HuH-7.5 (cell line): ENCODE measurements at regions not wholly inside any gene's neighbourhood (a gene's known extent, or its start where the extent isn't known, plus 50 kb on each side); places are given as distances from the start of the nearest gene placed in this dataset.
A peak's percentile ranks its signal among the peaks of the same experiment; 100 is the strongest.

Experiments
- DNase-seq: peaks from one replicate; pipeline ENCODE4 v3.0.0; 2011; ENCODE audit warnings: low spot score

- no peak for DNase-seq
Measured at GRCh38 chr2:217625557-217626169, 377.1 kb downstream of the TNS1 start.

DNA sequence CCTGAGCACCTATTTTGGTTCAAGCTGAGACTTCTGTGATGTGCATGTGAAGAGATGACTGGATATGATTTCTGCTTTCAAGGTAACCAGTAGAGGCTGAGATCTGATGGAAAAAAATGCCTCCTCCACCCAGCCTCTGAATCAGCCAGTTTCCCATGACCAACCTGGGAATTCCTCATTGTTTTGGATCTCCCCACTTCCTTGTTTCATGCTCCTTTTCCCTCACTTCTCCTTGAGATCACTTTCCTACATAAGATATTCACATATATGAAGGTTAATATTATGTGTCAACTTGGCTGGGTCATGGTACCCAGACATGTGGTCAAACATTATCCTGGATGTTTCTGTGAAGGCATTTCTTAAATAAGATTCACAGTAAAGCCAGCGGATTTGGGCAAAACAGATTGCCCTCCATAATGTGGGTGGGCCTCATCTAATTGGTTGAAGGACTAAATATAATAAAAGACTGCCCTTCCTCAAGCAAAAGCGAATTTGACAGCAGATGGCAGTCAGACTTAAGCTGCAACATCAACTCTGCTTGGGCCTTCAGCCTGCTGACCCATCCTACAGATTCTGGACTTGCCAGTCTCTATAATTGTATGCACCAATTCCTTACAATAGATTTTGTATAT, 379.4 kb downstream of the TNS1 start:
- DNase-seq = no peak

DNA sequence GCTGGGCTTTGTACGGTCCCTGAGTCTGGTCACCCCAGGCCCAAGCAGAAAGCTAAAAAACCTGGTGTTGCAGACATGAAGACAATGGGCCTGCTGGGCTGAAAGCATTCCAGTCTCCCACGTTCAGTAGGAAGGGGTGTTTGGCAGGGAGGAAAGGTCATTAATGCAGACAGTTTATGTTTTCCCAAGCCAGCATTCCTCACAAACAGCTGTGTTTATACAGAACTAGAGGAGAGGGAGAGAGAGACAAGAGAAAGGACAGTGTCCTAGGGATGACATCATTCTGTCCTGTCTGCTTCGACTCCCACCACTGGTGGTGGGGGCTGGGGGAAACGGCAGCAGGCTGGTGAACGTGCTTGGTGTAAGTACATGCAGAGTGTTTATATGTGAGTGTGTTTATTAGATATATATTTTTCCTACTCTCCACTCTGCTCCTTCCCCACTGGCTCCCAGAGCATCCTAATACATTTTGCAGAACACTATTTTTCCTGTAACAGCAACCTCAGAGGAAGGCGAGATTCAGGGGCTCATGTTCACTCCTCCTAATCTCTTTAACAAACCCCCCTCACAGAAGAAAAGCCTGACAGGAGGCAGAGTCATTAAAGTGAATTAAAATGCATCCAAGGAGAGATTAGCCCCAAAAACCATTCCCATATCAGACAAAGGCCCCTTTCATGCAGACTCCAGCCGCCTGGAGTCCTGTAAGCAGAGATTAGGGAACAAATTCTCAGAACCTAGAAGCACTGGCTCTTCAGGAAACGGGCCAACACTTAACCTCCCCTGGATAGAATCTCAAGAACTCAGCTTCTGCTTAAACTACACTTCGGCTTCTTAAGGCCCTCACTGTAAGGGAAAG, 380.4 kb downstream of the TNS1 start:
- peak; percentile 24 for DNase-seq

GRCh38 chr2:217621391-217621801, 381.4 kb downstream of the TNS1 start:
- DNase-seq = no peak

GRCh38 chr2:217618744-217619143, 384.1 kb downstream of the TNS1 start:
- no peak for DNase-seq

DNA sequence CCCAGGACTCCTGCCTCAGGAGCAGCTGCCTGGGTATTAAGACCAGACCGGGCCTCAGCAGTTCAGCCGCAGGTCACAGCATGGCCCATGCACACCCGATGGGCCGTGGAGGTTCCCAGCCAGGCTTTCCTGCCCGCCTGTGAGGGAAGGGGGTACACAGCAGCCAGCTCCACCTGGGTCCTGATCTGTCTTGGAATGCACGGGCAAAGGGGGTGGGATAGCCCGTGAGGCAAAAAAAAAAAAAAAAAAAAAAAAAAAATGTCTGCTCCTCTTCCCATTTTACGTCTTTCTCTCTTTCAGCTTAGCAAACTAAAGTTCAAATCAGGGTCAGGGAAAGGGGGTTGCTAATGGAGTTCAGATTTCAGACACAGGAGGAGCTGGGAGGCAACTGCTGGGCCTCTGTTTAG, 385.2 kb downstream of the TNS1 start:
- no peak for DNase-seq

GRCh38 chr2:217616936-217617335, 385.9 kb downstream of the TNS1 start:
- DNase-seq = no peak

DNA sequence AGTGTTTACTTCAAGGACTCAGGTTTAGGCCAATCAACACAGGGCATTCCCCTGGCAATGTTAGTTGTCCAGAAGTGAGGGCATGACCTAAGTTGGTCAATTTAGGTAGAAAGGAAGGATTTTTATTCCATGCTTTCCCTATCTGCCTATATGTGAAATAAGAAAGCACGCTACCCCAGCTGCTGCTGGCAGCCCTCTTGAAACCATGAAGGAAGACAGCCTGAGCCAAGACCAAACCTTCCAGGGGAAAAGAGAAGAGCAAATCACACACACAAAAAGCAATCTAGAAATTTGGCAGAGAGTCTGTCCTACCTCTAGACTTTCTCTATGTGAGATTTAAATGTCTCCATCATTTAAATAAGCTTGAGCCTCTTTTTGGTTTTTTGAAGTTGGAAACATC, 387.6 kb downstream of the TNS1 start:
- no peak for DNase-seq

- DNase-seq = no peak
Measured at GRCh38 chr2:217614498-217614897, 388.3 kb downstream of the TNS1 start.

GRCh38 chr2:217614096-217614495, 388.7 kb downstream of the TNS1 start:
- no peak for DNase-seq

DNA sequence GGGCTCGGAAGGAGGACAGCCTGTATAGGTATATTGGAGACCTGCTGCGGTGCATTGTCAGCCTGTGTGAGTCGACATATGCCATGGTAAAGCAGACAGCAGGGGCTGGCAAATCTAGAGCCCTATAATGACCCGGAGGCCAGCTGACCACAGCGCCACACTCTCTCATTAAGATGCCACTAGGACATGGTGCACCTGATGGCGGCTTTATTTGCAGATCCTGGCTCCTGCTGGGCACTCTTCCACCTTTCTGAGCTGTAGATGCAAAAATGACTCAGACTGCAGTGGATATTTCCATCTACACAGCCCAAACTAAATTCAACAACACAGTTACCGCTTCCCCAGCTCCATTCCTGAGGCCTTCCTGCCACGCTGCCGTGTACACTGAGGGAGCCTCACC, 389.9 kb downstream of the TNS1 start:
- DNase-seq = no peak

- DNase-seq = no peak
Measured at GRCh38 chr2:217612211-217612610, 390.6 kb downstream of the TNS1 start.

- DNase-seq = no peak
Measured at GRCh38 chr2:217611626-217612127, 391.1 kb downstream of the TNS1 start.

- DNase-seq = no peak
Measured at GRCh38 chr2:217611056-217611455, 391.7 kb downstream of the TNS1 start.

DNA sequence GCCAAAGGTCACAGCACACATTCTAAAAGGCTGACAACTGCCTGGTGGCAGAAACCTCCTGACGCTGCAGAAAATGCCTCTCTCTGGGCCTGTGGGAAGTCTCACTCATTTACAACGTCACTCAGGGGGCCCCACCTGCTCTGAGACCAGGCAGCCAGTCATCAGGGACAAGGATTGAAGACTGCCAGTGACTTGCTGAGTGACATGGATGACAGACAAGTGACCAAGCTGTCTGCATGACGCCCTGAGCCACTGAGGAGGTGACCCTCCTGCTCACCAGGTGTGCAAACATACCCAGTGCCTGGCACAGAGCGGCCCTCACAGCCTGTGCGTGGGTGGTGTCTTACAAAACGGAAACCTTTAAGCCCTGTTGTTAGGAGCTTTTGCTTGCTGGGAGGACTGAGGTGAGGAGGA, 392.4 kb downstream of the TNS1 start:
- no peak for DNase-seq

GRCh38 chr2:217609952-217610351, 392.8 kb downstream of the TNS1 start:
- no peak for DNase-seq

GRCh38 chr2:217606296-217606695, 396.5 kb downstream of the TNS1 start:
- no peak for DNase-seq

- no peak for DNase-seq
Measured at GRCh38 chr2:217604527-217605194, 398.1 kb downstream of the TNS1 start.

DNA sequence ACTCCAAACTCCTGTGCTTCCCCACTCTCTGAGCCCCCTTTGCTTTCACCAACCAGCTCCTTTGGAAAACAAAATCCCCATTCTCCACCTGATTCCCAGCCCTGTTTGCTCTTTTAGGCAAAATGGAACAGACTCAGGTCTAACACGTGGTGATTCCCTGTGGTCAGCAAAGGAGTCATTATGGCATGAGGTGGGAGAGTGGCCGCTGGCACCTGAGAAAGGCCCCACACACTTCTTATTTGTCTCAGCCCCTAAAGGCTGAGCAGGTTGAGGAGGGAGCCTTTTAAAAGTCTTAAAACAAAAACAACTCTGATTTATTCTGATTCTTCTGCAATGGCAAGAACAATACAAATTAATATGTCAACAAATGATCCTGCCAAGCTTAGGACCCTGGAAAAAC, 401.2 kb downstream of the TNS1 start:
- DNase-seq = no peak

GRCh38 chr2:217599906-217600305, 402.9 kb downstream of the TNS1 start:
- DNase-seq = no peak

DNA sequence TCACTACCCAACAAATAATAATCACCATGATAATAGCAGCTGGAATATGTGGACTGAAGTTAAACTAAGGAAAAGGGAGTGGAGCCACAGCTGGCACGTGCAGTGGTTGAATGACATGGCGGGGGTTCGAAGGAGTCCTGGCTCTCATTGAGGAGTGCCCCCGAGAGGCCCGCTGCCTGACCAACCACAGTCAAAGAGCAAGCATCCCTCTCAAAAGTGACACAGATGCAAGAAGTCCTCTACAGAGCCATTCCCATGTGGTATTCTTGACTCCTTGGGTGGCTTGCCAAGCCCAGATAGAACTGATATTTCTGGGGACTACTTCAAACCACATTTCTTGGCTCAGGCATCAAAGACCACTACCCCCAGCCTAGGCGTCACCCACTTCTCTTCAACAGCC, 405.1 kb downstream of the TNS1 start:
- DNase-seq = no peak

DNA sequence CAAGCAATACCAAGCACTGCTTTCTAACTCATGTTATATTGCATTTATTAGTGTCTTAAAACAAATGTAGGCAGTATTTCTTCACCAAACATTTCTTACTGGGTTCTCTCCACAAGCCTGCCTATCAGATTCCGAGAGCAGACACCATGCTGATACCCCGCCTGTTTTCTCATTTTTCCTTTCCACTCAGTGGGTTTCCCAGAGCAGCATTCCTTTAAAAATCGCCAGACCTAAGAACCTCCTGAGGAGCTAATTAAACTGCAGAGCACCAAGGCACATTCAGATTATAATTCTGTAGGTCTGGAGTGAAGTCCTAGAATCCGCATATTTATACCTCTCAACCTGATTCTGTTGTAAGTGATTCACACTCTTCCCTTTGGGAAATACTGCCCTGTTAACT, 405.6 kb downstream of the TNS1 start:
- DNase-seq = no peak
